Large intestine (tissue), 3 donors: ENCODE measurements at regions not wholly inside any gene's neighbourhood (a gene's known extent, or its start where the extent isn't known, plus 50 kb on each side); places are given as distances from the start of the nearest gene placed in this dataset.

ENCODE experiments used
- DNase-seq, 2 donors: peaks; one replicate each; pipeline versions ENCODE4 v3.0.0 to v3.0.0-alpha.2; 2013
- H3K27ac ChIP-seq: one replicate; pipeline ENCODE4 v1.5.1; 2013; ENCODE audit warnings: low read length
- H3K27me3 ChIP-seq: 2 replicates; pipeline ENCODE4 v1.6.1; 2013; ENCODE audit warnings: low read length; ENCODE audit not compliant: control insufficient read depth, insufficient read depth
- H3K36me3 ChIP-seq: 2 replicates; pipeline ENCODE4 v1.6.1; 2013; ENCODE audit warnings: low read length; ENCODE audit not compliant: control insufficient read depth, insufficient read depth
- H3K4me1 ChIP-seq: one replicate; pipeline ENCODE4 v1.6.1; 2013; ENCODE audit warnings: low read length; ENCODE audit not compliant: control insufficient read depth, insufficient read depth
- H3K4me3 ChIP-seq: one replicate; pipeline ENCODE4 v1.5.1; 2013; ENCODE audit warnings: low read length
- H3K9me3 ChIP-seq: one replicate; pipeline ENCODE4 v1.6.1; 2013; ENCODE audit warnings: mild to moderate bottlenecking, low read depth, low read length, moderate library complexity; ENCODE audit not compliant: control insufficient read depth
- WGBS: methylation state at CpG from one replicate; pipeline ENCODE4 v1.1.5; 2013; ENCODE audit warnings: low lambda C conversion rate; ENCODE audit not compliant: insufficient coverage; 5-methylcytosine and 5-hydroxymethylcytosine counted together

DNA sequence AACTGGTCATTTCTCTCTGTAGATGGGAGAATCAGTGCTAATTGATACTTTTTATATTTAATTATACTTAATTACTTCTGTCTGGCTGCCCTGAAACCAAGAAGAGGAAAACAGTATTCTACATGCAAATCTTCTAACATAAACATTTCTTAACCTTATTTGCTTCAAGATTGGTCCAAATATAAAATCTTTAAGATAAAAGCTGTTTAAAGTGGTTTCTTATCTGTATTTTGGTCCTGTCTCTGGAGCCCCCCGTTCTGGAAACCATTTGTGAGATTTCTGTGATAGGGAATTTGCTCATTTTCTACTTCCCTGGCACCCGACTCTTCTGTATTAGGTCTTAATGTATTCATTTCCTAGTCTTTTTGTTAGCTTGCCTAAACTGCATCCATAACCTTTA, 168.6 kb downstream of the RNF144B start:
- no peak for DNase-seq

DNA sequence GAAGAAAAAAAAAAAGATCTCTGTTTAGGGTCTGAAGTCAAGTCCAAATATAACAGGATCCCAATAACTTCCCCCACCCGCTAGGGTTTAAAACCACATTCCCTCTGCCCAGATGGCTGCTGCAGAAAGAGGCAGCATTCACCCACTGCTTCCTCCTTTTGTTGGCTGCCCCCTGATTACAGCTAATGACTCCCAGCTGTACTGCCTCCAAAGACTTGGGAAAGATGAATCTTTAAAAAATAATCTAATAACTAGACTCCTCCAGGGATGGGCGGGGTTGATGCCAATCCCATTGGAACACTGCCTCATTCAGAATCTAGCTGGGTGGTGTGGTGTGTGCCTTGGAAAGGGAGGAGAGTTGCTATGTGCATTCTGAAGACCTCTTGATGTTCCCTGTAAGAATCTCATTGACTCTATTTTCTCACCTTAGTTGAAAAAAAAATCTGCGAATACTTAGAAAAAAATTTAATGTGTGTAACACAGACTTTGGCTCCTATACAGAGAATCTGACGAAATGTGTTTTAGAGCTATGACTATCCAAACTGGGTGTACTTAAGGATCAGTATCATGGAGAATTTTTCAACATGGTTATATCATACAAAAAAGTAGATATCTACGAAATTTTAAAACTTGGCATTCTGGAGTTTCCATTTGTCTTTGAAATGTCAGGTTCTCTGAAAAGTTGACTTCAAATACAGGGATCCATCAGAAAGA, 174.0 kb downstream of the RNF144B start:
- Histone ChIP-seq H3K27ac (no peak overlapping the region), H3K27me3 (no peaks in the 10 kb centered on the region), H3K36me3 (no peaks in the 10 kb centered on the region), H3K4me1 (no peaks in the 10 kb centered on the region), H3K4me3 (no peak overlapping the region), H3K9me3 (no peaks in the 10 kb centered on the region)
- 83% methylated on average over 1 of the region's 5 CpGs for WGBS
- peak in 1 of 2 donors; percentile 5 for DNase-seq

More for the DNA sequence above, 168.6 kb downstream of the RNF144B start:
- Histone ChIP-seq H3K4me1 (no peaks in the 10 kb centered on the region), H3K9me3 (no peaks in the 10 kb centered on the region), H3K27me3 (no peaks in the 10 kb centered on the region), H3K27ac (no peak overlapping the region), H3K36me3 (no peaks in the 10 kb centered on the region), H3K4me3 (no peak overlapping the region)
- WGBS, result 40% methylated on average over 1 of the region's 2 CpGs

GRCh38 chr6:18562726-18563125, 175.6 kb downstream of the RNF144B start:
- DNase-seq, result no peak
- 55% methylated on average over 2 of the region's 5 CpGs for WGBS
- H3K27ac ChIP-seq, result no peak overlapping the region
- no peak overlapping the region for H3K4me3 ChIP-seq
- H3K4me1 ChIP-seq, result no peaks in the 10 kb centered on the region
- no peaks in the 10 kb centered on the region for H3K9me3 ChIP-seq
- H3K27me3 ChIP-seq, result no peaks in the 10 kb centered on the region
- no peaks in the 10 kb centered on the region for H3K36me3 ChIP-seq

GRCh38 chr6:18564775-18565174, 177.6 kb downstream of the RNF144B start:
- H3K36me3 ChIP-seq, result no peaks in the 10 kb centered on the region
- no peaks in the 10 kb centered on the region for H3K4me1 ChIP-seq
- no peaks in the 10 kb centered on the region for H3K9me3 ChIP-seq
- no peak overlapping the region for H3K27ac ChIP-seq
- H3K27me3 ChIP-seq, result no peaks in the 10 kb centered on the region
- no CpG with 5 or more reads among the region's 3 CpGs for WGBS
- DNase-seq, result no peak
- H3K4me3 ChIP-seq, result no peak overlapping the region

GRCh38 chr6:18565231-18565630, 178.1 kb downstream of the RNF144B start:
- Histone ChIP-seq H3K9me3 (no peaks in the 10 kb centered on the region), H3K27ac (no peak overlapping the region), H3K4me3 (no peak overlapping the region), H3K4me1 (no peaks in the 10 kb centered on the region), H3K27me3 (no peaks in the 10 kb centered on the region), H3K36me3 (no peaks in the 10 kb centered on the region)
- DNase-seq, result no peak
- 68% methylated on average over 1 of the region's 1 CpG for WGBS

GRCh38 chr6:18567380-18567779, 180.2 kb downstream of the RNF144B start:
- DNase-seq, result no peak

GRCh38 chr6:18577491-18577890, 190.3 kb downstream of the RNF144B start:
- no peaks in the 10 kb centered on the region for H3K27me3 ChIP-seq
- H3K4me3 ChIP-seq, result no peak overlapping the region
- no peak for DNase-seq
- no peaks in the 10 kb centered on the region for H3K9me3 ChIP-seq
- no peaks in the 10 kb centered on the region for H3K4me1 ChIP-seq
- no peak overlapping the region for H3K27ac ChIP-seq
- H3K36me3 ChIP-seq, result no peaks in the 10 kb centered on the region
- no CpG with 5 or more reads among the region's 2 CpGs for WGBS

More at GRCh38 chr6:18567380-18567779, 180.2 kb downstream of the RNF144B start:
- no CpG with 5 or more reads among the region's 2 CpGs for WGBS
- Histone ChIP-seq H3K4me3 (no peak overlapping the region), H3K9me3 (no peaks in the 10 kb centered on the region), H3K36me3 (no peaks in the 10 kb centered on the region), H3K27me3 (no peaks in the 10 kb centered on the region), H3K27ac (no peak overlapping the region), H3K4me1 (no peaks in the 10 kb centered on the region)

DNA sequence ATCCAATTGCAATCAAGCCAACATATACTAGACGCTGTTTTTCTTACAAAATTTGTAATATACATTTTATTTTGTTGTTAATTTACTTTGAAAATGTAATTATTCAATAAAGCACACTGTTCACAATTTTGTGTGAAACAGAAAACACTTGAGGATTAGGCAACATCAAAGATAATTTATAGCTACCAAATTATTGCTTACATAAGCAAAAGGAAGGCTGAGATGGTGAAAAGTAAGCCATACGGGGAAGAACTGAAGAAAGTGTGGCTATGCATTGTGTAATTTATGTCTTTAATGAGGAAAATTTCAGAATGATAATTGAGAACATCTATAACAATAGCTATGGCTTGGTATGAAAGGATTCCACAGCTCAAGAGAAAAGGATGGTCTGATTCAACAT, 192.0 kb downstream of the RNF144B start:
- Histone ChIP-seq H3K27ac (no peak overlapping the region), H3K9me3 (no peaks in the 10 kb centered on the region), H3K4me1 (no peaks in the 10 kb centered on the region), H3K4me3 (no peak overlapping the region), H3K27me3 (no peaks in the 10 kb centered on the region), H3K36me3 (no peaks in the 10 kb centered on the region)
- no peak for DNase-seq
- WGBS, result 100% methylated on average over 2 of the region's 2 CpGs

- no peaks in the 10 kb centered on the region for H3K27me3 ChIP-seq
- no CpG with 5 or more reads among the region's 1 CpG for WGBS
- no peak overlapping the region for H3K4me3 ChIP-seq
- no peak for DNase-seq
- no peak overlapping the region for H3K27ac ChIP-seq
- no peaks in the 10 kb centered on the region for H3K36me3 ChIP-seq
- no peaks in the 10 kb centered on the region for H3K4me1 ChIP-seq
- no peaks in the 10 kb centered on the region for H3K9me3 ChIP-seq
These were observed 192.7 kb downstream of the RNF144B start for GRCh38 chr6:18579869-18580268.

DNA sequence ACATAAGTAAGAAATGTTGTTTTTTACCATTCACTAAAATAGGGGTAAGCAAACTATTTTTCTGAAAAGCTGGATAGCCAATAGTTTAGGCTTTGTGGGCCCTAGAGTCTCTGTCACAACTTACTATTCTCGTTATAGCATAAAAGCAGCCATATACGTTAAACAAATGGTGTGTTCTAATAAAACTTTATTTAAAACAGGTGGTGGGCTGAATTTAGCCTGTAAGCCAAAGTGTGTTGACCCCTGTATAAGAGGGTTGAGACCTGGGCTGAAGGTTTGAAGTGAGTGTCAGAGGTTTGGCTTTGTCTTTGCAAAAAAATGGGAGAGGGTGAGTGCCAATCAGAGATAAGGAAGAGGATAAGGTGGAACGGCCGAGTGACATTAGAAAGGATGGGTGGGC, 197.2 kb downstream of the RNF144B start:
- DNase-seq, result no peak
- WGBS, result no CpG with 5 or more reads among the region's 4 CpGs

GRCh38 chr6:18585032-18585573, 198.0 kb downstream of the RNF144B start:
- Histone ChIP-seq H3K36me3 (no peaks in the 10 kb centered on the region), H3K4me1 (no peaks in the 10 kb centered on the region), H3K4me3 (no peak overlapping the region), H3K27me3 (no peaks in the 10 kb centered on the region), H3K27ac (no peak overlapping the region), H3K9me3 (no peaks in the 10 kb centered on the region)
- DNase-seq, result peak; percentile 3 to 44
- WGBS, result no CpG with 5 or more reads among the region's 4 CpGs

More for the DNA sequence above, 197.2 kb downstream of the RNF144B start:
- Histone ChIP-seq H3K4me3 (no peak overlapping the region), H3K27me3 (no peaks in the 10 kb centered on the region), H3K27ac (no peak overlapping the region), H3K36me3 (no peaks in the 10 kb centered on the region), H3K4me1 (no peaks in the 10 kb centered on the region), H3K9me3 (no peaks in the 10 kb centered on the region)
